Lower leg skin (tissue), 4 donors: ENCODE measurements at regions not wholly inside any gene's neighbourhood (a gene's known extent, or its start where the extent isn't known, plus 50 kb on each side); places are given as distances from the start of the nearest gene placed in this dataset.

ENCODE experiments used
- DNase-seq, 2 donors: peaks; one replicate each; pipeline ENCODE4 v3.0.0-alpha.2; 2019; ENCODE audit warnings: low spot score in 2 of 2
- H3K4me3 ChIP-seq: fragments of 200-600 bp; sonication (generic); 2 replicates; pipeline ENCODE4 v1.5.1; 2017; ENCODE audit warnings: mild to moderate bottlenecking, low read depth; ENCODE audit not compliant: poor library complexity, severe bottlenecking
- POLR2A ChIP-seq, 2 donors: fragments of 450-650 bp; IDR thresholded peaks; one replicate each; pipeline ENCODE4 v1.6.1; 2016 to 2017; ENCODE audit warnings: antibody characterized with exemption in 2 of 2, mild to moderate bottlenecking in 1 of 2, moderate library complexity in 1 of 2
- WGBS, 2 donors: methylation state at CpG; one replicate each; pipeline ENCODE4 v1.1.5; 2018; 5-methylcytosine and 5-hydroxymethylcytosine counted together
- intact Hi-C: fragments of 100-400 bp; cut with DNase I; formaldehyde crosslinking; loops from one replicate; pipeline ENCODE4 v1.15.0; 2023; ENCODE audit warnings: low total_unique reads
- TF ChIP-seq, protein P1 (sequence below), 3 donors: fragments of 450-650 bp; IDR thresholded peaks; one replicate each; pipeline ENCODE4 v1.5.1; 2016; ENCODE audit warnings: antibody characterized with exemption in 3 of 3, mild to moderate bottlenecking in 3 of 3, moderate library complexity in 2 of 3

DNA sequence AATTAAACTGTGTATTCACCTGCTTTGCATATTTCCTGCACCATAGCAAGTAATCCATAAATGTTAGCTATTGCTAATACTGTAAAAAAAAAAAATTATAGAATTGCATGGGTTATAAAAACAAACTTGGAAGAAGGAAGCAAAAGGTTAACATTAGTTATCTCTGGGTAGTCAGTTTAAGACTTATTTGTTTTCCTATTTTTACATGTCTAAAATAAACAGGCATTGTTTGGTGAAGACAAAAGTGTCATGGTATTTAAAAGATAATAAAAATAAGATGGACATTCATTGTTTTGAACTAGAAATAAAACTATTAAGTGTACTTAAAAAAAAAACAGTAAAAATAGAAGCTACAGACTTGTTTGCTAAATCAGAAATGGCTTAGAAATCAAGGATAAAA is 313.8 kb downstream of the SOX9 start:
- no peak for DNase-seq
- TF ChIP-seq POLR2A (IDR thresholded peaks at IDR 0.05) = no peak
- TF ChIP-seq, protein P1, sequence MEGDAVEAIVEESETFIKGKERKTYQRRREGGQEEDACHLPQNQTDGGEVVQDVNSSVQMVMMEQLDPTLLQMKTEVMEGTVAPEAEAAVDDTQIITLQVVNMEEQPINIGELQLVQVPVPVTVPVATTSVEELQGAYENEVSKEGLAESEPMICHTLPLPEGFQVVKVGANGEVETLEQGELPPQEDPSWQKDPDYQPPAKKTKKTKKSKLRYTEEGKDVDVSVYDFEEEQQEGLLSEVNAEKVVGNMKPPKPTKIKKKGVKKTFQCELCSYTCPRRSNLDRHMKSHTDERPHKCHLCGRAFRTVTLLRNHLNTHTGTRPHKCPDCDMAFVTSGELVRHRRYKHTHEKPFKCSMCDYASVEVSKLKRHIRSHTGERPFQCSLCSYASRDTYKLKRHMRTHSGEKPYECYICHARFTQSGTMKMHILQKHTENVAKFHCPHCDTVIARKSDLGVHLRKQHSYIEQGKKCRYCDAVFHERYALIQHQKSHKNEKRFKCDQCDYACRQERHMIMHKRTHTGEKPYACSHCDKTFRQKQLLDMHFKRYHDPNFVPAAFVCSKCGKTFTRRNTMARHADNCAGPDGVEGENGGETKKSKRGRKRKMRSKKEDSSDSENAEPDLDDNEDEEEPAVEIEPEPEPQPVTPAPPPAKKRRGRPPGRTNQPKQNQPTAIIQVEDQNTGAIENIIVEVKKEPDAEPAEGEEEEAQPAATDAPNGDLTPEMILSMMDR (IDR thresholded peaks at IDR 0.05) = no peak
- intact Hi-C loops = no loop called here
- no peak overlapping the region for H3K4me3 ChIP-seq

DNA sequence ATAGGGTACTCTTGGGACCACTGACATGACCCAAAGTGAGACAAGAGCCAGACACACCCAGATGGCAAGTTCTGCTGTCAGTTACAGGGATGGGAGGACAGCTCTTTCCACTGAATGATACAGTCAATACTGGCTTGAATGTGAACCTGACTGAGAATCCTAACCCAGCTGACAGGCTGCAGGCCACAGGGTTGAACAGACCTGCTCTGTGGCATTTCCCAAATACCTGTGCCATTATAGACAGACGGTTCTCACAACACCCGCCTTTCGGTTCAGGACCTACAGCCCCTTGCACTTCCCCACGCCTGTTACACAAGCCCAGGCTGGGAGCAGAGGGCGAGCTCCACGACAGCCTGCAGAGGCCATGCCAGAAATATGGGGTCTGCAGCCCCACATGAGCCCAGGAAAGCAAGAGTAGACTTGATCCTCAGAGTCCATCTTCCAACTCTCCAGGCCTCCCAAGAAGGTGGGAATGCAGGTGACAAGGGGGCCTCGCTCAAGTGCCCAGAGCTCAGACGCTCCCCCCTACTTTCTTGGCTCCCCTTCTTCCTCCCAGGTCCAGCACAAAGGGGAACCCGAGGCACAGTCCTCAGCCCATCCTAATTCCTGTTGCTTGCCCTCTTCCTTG is 314.3 kb downstream of the SOX9 start:
- no peak for TF ChIP-seq POLR2A (IDR thresholded peaks at IDR 0.05)
- TF ChIP-seq, protein P1 (IDR thresholded peaks at IDR 0.05) = no peak
- WGBS, 2 donors = 68 to 74% methylated on average over 9 of the region's 9 CpGs
- no peak for DNase-seq
- H3K4me3 ChIP-seq = no peak overlapping the region
- intact Hi-C loops = no loop called here

DNA sequence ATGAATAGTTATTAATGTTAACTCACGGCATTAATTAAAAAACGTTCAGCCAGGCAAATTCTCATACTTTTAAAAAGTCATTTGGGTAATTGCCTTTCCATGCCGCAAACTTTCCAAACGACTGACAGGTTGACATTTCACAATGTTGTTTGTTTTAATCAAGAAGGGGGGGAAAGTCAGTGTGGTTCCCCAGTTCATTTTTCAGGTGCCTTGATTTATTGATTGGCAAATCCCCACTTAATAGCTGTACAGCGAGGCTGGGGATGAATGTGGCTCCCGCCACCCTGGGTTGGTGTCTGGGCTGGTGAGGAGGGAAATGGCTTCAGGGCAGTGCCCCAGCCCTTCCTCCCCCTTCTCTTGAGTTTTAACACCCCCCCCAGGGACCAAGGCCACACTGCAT is 318.0 kb downstream of the SOX9 start:
- TF ChIP-seq POLR2A (IDR thresholded peaks at IDR 0.05) = no peak
- TF ChIP-seq, protein P1 (IDR thresholded peaks at IDR 0.05) = no peak
- WGBS, 2 donors = 70 to 80% methylated on average over 6 of the region's 6 CpGs
- no peak overlapping the region for H3K4me3 ChIP-seq
- no peak for DNase-seq
- intact Hi-C loops = no loop called here

DNA sequence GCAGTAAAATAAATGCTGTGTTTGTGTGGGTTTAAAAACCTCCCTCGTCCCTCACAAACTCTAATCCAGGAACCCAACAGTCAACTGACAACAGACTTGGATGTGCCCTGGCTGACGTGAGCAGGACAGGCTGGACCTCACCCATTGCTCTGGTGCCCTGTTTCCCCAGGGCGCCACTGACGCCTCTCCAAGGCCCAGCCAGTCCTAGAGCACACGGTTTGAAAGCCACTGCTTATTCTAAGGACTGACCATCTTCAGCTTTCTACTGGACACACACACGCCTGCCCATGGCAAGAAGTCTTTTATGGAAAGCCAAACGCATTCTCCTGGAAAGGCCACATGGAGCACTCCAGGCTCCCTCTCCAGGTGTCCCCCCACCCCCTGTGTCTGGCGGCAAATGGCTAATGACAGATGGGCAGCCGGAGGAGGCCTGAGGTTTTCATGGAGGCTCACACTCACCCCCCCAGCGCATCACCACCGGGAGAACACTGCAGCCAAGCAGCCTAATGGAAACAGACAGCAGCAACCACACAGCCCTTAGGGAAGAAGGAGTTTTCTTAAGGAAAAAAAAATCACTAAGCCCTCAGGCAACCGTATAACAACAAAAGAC is 319.2 kb downstream of the SOX9 start:
- TF ChIP-seq, protein P1 (IDR thresholded peaks at IDR 0.05) = no peak
- TF ChIP-seq POLR2A (IDR thresholded peaks at IDR 0.05) = no peak
- DNase-seq = no peak
- intact Hi-C loops = no loop called here
- WGBS, 2 donors = 72 to 80% methylated on average over 12 of the region's 12 CpGs
- no peak overlapping the region for H3K4me3 ChIP-seq

DNA sequence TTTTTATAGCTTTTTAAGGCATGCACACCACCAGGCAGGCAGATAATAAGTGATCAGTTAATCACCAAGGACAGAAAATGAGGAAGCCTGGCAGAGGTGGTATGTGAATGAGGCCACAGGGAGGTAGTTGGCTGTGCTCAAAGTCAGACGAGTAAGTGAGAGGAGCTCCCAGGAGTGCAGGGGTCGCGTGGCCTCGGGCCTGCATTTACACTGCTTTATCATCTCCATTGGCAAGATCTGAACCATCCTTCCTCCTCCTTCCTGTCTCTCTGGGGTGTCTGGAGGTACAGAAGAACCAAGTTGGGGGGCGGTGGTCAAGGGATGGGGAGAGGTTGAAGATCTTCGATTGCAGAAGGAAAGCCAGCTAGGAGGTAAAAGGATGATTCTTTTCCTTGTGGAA is 320.1 kb downstream of the SOX9 start:
- intact Hi-C loops = no loop called here
- TF ChIP-seq POLR2A (IDR thresholded peaks at IDR 0.05) = no peak
- DNase-seq = no peak
- no peak overlapping the region for H3K4me3 ChIP-seq
- WGBS, 2 donors = 87 to 91% methylated on average over 6 of the region's 6 CpGs

DNA sequence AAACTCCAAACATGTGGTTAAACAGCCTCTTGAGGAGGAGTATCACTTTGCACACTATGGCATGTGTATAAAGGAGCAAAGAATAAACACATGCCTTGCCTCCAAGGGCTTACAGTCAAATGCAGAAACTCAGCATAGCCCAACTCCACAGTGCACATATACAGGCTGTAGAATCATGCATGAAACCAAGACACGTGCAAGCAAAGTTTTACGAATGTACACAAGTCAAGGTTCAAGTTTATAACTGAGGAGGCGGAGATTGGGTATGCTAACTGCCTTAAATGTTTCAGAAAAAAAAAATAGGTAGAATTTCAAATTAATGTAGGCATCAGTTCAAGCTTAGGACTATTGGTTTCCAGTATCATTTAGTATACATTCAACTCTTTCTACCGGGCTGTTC is 321.1 kb downstream of the SOX9 start:
- intact Hi-C loops = no loop called here
- no peak for TF ChIP-seq POLR2A (IDR thresholded peaks at IDR 0.05)
- TF ChIP-seq, protein P1 (IDR thresholded peaks at IDR 0.05) = no peak
- 95 to 96% methylated on average over 4 of the region's 4 CpGs for WGBS, 2 donors
- no peak overlapping the region for H3K4me3 ChIP-seq
- DNase-seq = no peak
